ENCODE measurements at regions not wholly inside any gene's neighbourhood (a gene's known extent, or its start where the extent isn't known, plus 50 kb on each side); places are given as distances from the start of the nearest gene placed in this dataset.

GRCh38 chr15:95182091-95182490 lies 950.7 kb downstream of the MCTP2 start:
- Histone ChIP-seq H3K27me3 (ENCODE audit: insufficient read depth, low read length) (no peaks in the 10 kb centered on the region), H2AK5ac (ENCODE audit: low read length) (no peak overlapping the region), H4K91ac (ENCODE audit: low read depth, low read length) (no peak overlapping the region), H3K27ac (ENCODE audit: low read depth, low read length) (no peak overlapping the region), H3K4me2 (ENCODE audit: low read length) (no peak overlapping the region), H4K8ac (ENCODE audit: low read depth, low read length) (no peak overlapping the region), H3K9ac (ENCODE audit: low read length) (no peak overlapping the region), H3K79me2 (ENCODE audit: control insufficient read depth, insufficient read depth, low read length, poor library complexity) (no peaks in the 10 kb centered on the region), H3K18ac (ENCODE audit: low read length) (no peak overlapping the region), H2BK12ac (ENCODE audit: low read length) (no peak overlapping the region), H3K79me1 (ENCODE audit: low read length) (no peaks in the 10 kb centered on the region), H2AFZ (ENCODE audit: insufficient read depth, low read length, poor library complexity) (no peak overlapping the region), H3K4ac (ENCODE audit: low read depth, low read length) (no peak overlapping the region), H4K12ac (ENCODE audit: low read depth, low read length) (no peak overlapping the region), H3K23ac (ENCODE audit: low read length) (no peak overlapping the region), H3K14ac (ENCODE audit: low read length) (no peak overlapping the region), H3K4me3 (ENCODE audit: low read depth, low read length) (no peak overlapping the region), H3K36me3 (ENCODE audit: control insufficient read depth in 1 of 2, insufficient read depth in 2 of 2, low read length in 2 of 2) (no peaks in the 10 kb centered on the region), H3K9me3 (ENCODE audit: insufficient read depth, low read depth, low read length) (no peaks in the 10 kb centered on the region), H3K4me1 (ENCODE audit: control insufficient read depth in 1 of 2, insufficient read depth in 2 of 2, low read length in 2 of 2) (no peaks in the 10 kb centered on the region), H2BK5ac (ENCODE audit: low read depth, low read length, poor library complexity) (no peak overlapping the region), H2BK120ac (ENCODE audit: insufficient read depth, low read length, poor library complexity) (no peak overlapping the region)
- DNase-seq, result peak; percentile 3 to 74
- WGBS (ENCODE audit: extremely low coverage, insufficient coverage, insufficient read length), result no CpG with 5 or more reads among the region's 1 CpG

- peaks cover 7% of the 10 kb centered on the region for H3K79me1 ChIP-seq (ENCODE audit: low read length)
- no peak overlapping the region for H3K18ac ChIP-seq (ENCODE audit: low read length)
- no peak overlapping the region for H2AK5ac ChIP-seq (ENCODE audit: low read length)
- no peaks in the 10 kb centered on the region for H3K36me3 ChIP-seq (ENCODE audit: control insufficient read depth in 1 of 2, insufficient read depth in 2 of 2, low read length in 2 of 2)
- peaks cover 0 to 4% of the 10 kb centered on the region in 2 experiments for H3K4me1 ChIP-seq (ENCODE audit: control insufficient read depth in 1 of 2, insufficient read depth in 2 of 2, low read length in 2 of 2)
- H2BK5ac ChIP-seq (ENCODE audit: low read depth, low read length, poor library complexity), result no peak overlapping the region
- H4K8ac ChIP-seq (ENCODE audit: low read depth, low read length), result no peak overlapping the region
- no peak overlapping the region for H3K23ac ChIP-seq (ENCODE audit: low read length)
- H4K12ac ChIP-seq (ENCODE audit: low read depth, low read length), result no peak overlapping the region
- no peak overlapping the region for H3K4me2 ChIP-seq (ENCODE audit: low read length)
- no peak overlapping the region for H2AFZ ChIP-seq (ENCODE audit: insufficient read depth, low read length, poor library complexity)
- no peak for DNase-seq
- peaks cover 3% of the 10 kb centered on the region for H3K9me3 ChIP-seq (ENCODE audit: insufficient read depth, low read depth, low read length)
- no peaks in the 10 kb centered on the region for H3K79me2 ChIP-seq (ENCODE audit: control insufficient read depth, insufficient read depth, low read length, poor library complexity)
- H3K27ac ChIP-seq (ENCODE audit: low read depth, low read length), result no peak overlapping the region
- no peak overlapping the region for H3K14ac ChIP-seq (ENCODE audit: low read length)
- no peak overlapping the region for H3K9ac ChIP-seq (ENCODE audit: low read length)
- H3K4ac ChIP-seq (ENCODE audit: low read depth, low read length), result no peak overlapping the region
- no peaks in the 10 kb centered on the region for H3K27me3 ChIP-seq (ENCODE audit: insufficient read depth, low read length)
- no peak overlapping the region for H3K4me3 ChIP-seq (ENCODE audit: low read depth, low read length)
- no peak overlapping the region for H4K91ac ChIP-seq (ENCODE audit: low read depth, low read length)
- no peak overlapping the region for H2BK120ac ChIP-seq (ENCODE audit: insufficient read depth, low read length, poor library complexity)
- no peak overlapping the region for H2BK12ac ChIP-seq (ENCODE audit: low read length)
Observed at GRCh38 chr15:95192923-95193322, 961.6 kb downstream of the MCTP2 start.

- no peak for DNase-seq
- Histone ChIP-seq H2BK120ac (ENCODE audit: insufficient read depth, low read length, poor library complexity) (no peak overlapping the region), H3K79me1 (ENCODE audit: low read length) (peaks cover 7% of the 10 kb centered on the region), H2AK5ac (ENCODE audit: low read length) (no peak overlapping the region), H4K12ac (ENCODE audit: low read depth, low read length) (no peak overlapping the region), H4K91ac (ENCODE audit: low read depth, low read length) (no peak overlapping the region), H3K27ac (ENCODE audit: low read depth, low read length) (no peak overlapping the region), H3K79me2 (ENCODE audit: control insufficient read depth, insufficient read depth, low read length, poor library complexity) (no peaks in the 10 kb centered on the region), H2AFZ (ENCODE audit: insufficient read depth, low read length, poor library complexity) (no peak overlapping the region), H3K4me1 (ENCODE audit: control insufficient read depth in 1 of 2, insufficient read depth in 2 of 2, low read length in 2 of 2) (peaks cover 0 to 4% of the 10 kb centered on the region in 2 experiments), H3K36me3 (ENCODE audit: control insufficient read depth in 1 of 2, insufficient read depth in 2 of 2, low read length in 2 of 2) (no peaks in the 10 kb centered on the region), H3K23ac (ENCODE audit: low read length) (no peak overlapping the region), H3K14ac (ENCODE audit: low read length) (no peak overlapping the region), H4K8ac (ENCODE audit: low read depth, low read length) (no peak overlapping the region), H2BK5ac (ENCODE audit: low read depth, low read length, poor library complexity) (no peak overlapping the region), H2BK12ac (ENCODE audit: low read length) (no peak overlapping the region), H3K4me3 (ENCODE audit: low read depth, low read length) (no peak overlapping the region), H3K18ac (ENCODE audit: low read length) (no peak overlapping the region), H3K9ac (ENCODE audit: low read length) (no peak overlapping the region), H3K4ac (ENCODE audit: low read depth, low read length) (no peak overlapping the region), H3K4me2 (ENCODE audit: low read length) (no peak overlapping the region), H3K9me3 (ENCODE audit: insufficient read depth, low read depth, low read length) (no peaks in the 10 kb centered on the region), H3K27me3 (ENCODE audit: insufficient read depth, low read length) (no peaks in the 10 kb centered on the region)
- WGBS (ENCODE audit: extremely low coverage, insufficient coverage, insufficient read length), result no CpG with 5 or more reads among the region's 3 CpGs
Observed at GRCh38 chr15:95194746-95195145, 963.4 kb downstream of the MCTP2 start.

DNA sequence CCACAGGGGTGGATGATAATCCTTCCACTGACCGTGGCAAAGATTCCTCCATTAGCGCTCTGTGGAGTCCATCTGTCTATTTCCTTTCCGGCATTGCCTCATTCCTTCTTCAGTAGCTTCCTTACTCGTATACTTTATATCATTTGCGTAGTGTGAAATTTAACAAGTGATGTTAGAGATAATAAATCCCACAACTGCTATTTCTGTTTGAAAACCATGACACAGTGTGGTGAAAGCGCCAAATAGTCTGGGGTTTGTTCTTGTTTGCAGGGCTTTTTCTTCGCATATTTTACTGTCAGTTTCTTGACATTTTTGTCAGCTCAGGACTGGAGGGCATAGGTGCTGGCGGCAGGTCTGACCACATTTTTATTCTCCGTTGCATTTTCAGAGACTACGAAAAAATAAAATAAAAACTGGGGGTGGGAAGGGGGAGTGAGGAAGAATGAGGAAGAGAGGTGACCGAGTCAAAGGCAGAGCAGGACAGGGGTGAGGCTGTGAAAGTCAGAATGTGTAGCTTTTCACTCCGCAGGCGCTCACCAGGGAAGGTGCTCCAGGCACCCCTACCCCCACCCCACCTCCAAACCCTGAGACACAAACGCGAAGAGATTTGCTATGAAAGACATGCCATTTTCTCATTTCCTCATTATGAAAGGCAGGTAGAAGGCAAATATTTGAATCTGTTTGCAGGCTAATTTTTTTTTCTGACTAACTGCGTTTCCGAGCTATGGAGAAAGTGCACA lies 965.0 kb downstream of the MCTP2 start:
- Histone ChIP-seq H2AK5ac (ENCODE audit: low read length) (no peak overlapping the region), H2BK120ac (ENCODE audit: insufficient read depth, low read length, poor library complexity) (peak overlapping the region; percentile 83), H3K27me3 (ENCODE audit: insufficient read depth, low read length) (no peaks in the 10 kb centered on the region), H4K91ac (ENCODE audit: low read depth, low read length) (peak overlapping the region; percentile 77), H3K4ac (ENCODE audit: low read depth, low read length) (peak overlapping the region; percentile 62), H3K36me3 (ENCODE audit: control insufficient read depth in 1 of 2, insufficient read depth in 2 of 2, low read length in 2 of 2) (no peaks in the 10 kb centered on the region), H3K4me1 (ENCODE audit: control insufficient read depth in 1 of 2, insufficient read depth in 2 of 2, low read length in 2 of 2) (peaks cover 0 to 4% of the 10 kb centered on the region in 2 experiments), H3K9me3 (ENCODE audit: insufficient read depth, low read depth, low read length) (no peaks in the 10 kb centered on the region), H2BK5ac (ENCODE audit: low read depth, low read length, poor library complexity) (peak overlapping the region; percentile 63), H2BK12ac (ENCODE audit: low read length) (peak overlapping the region; percentile 37), H2AFZ (ENCODE audit: insufficient read depth, low read length, poor library complexity) (peak overlapping the region; percentile 78), H3K23ac (ENCODE audit: low read length) (no peak overlapping the region), H3K79me1 (ENCODE audit: low read length) (peaks cover 7% of the 10 kb centered on the region), H3K9ac (ENCODE audit: low read length) (no peak overlapping the region), H3K14ac (ENCODE audit: low read length) (peak overlapping the region; percentile 61), H3K27ac (ENCODE audit: low read depth, low read length) (peak overlapping the region; percentile 78), H3K18ac (ENCODE audit: low read length) (peak overlapping the region; percentile 45), H3K4me2 (ENCODE audit: low read length) (peak overlapping the region; percentile 61), H4K12ac (ENCODE audit: low read depth, low read length) (peak overlapping the region; percentile 43), H3K4me3 (ENCODE audit: low read depth, low read length) (no peak overlapping the region), H3K79me2 (ENCODE audit: control insufficient read depth, insufficient read depth, low read length, poor library complexity) (no peaks in the 10 kb centered on the region), H4K8ac (ENCODE audit: low read depth, low read length) (peak overlapping the region; percentile 47)
- peak; percentile 81 to 91 for DNase-seq
- WGBS (ENCODE audit: extremely low coverage, insufficient coverage, insufficient read length), result no CpG with 5 or more reads among the region's 17 CpGs

All from trophoblast cell (in vitro differentiated cells and primary cell).